SU-DHL-6 (cell line): ENCODE measurements at regions not wholly inside any gene's neighbourhood (a gene's known extent, or its start where the extent isn't known, plus 50 kb on each side); places are given as distances from the start of the nearest gene placed in this dataset.

ENCODE experiments used
- H2AFZ ChIP-seq: fragments of 200-600 bp; sonication (generic); 2 replicates; pipeline ENCODE4 v1.6.1; 2014; ENCODE audit warnings: low read depth, mild to moderate bottlenecking, moderate library complexity, mixed read lengths, antibody characterized with exemption, low read length; ENCODE audit not compliant: severe bottlenecking
- H3F3A ChIP-seq: fragments of 200-600 bp; shearing (Covaris generic); 2 replicates; pipeline ENCODE4 v1.6.0; 2016; ENCODE audit warnings: antibody characterized with exemption, mild to moderate bottlenecking; ENCODE audit not compliant: insufficient read depth
- H3K27ac ChIP-seq: fragments of 200-600 bp; sonication (generic); 2 replicates; pipeline ENCODE4 v1.5.1; 2016; ENCODE audit warnings: low read depth, mild to moderate bottlenecking, low read length, moderate library complexity, mixed read lengths
- H3K27me3 ChIP-seq: fragments of 200-600 bp; sonication (generic), shearing (Covaris generic); 2 replicates; pipeline ENCODE4 v1.6.0; 2014; ENCODE audit warnings: mild to moderate bottlenecking, low read length
- H3K36me3 ChIP-seq: fragments of 200-600 bp; sonication (generic); 2 replicates; pipeline ENCODE4 v1.6.1; 2014; ENCODE audit warnings: mild to moderate bottlenecking, low read length, mixed read lengths
- H3K4me2 ChIP-seq: fragments of 300-600, 200-600 bp; shearing (Covaris generic), sonication (generic); 2 replicates; pipeline ENCODE4 v1.6.0; 2014; ENCODE audit warnings: low read length, low read depth, mild to moderate bottlenecking; ENCODE audit not compliant: poor library complexity, severe bottlenecking
- H3K4me3 ChIP-seq: fragments of 200-600 bp; sonication (generic); 2 replicates; pipeline ENCODE4 v1.5.1; 2014; ENCODE audit warnings: antibody characterized with exemption, low read length, mild to moderate bottlenecking, mixed read lengths; ENCODE audit not compliant: insufficient read depth, poor library complexity, severe bottlenecking
- H3K79me2 ChIP-seq: fragments of 200-600 bp; sonication (generic); 2 replicates; pipeline ENCODE4 v1.6.1; 2014; ENCODE audit warnings: mild to moderate bottlenecking, low read length, moderate library complexity; ENCODE audit not compliant: insufficient read depth
- H3K9ac ChIP-seq: fragments of 200-600 bp; sonication (generic); 2 replicates; pipeline ENCODE4 v1.7.0; 2014; ENCODE audit warnings: mild to moderate bottlenecking, low read length
- H3K9me2 ChIP-seq: fragments of 200-600 bp; sonication (generic); replicated peaks from 2 replicates; pipeline ENCODE4 v1.6.1; 2014; ENCODE audit warnings: low read length; ENCODE audit not compliant: insufficient read depth
- H3K9me3 ChIP-seq: fragments of 200-600 bp; sonication (generic); 2 replicates; pipeline ENCODE4 v1.6.1; 2014; ENCODE audit warnings: low read length, mixed read lengths; ENCODE audit not compliant: insufficient read depth
- H4K20me1 ChIP-seq: fragments of 200-600 bp; sonication (generic); 2 replicates; pipeline ENCODE4 v1.6.1; 2014; ENCODE audit warnings: low read depth, mild to moderate bottlenecking, antibody characterized with exemption, low read length, moderate library complexity, mixed read lengths
- EZH2phosphoT487 ChIP-seq: fragments of 200-600 bp; sonication (generic), shearing (Covaris generic); conservative IDR thresholded peaks from 2 replicates; pipeline ENCODE4 v1.6.1; 2018; ENCODE audit warnings: mild to moderate bottlenecking, antibody characterized with exemption, low read length, moderate library complexity, mixed read lengths
- TF ChIP-seq, protein P1 (sequence below): fragments of 200-600 bp; sonication (generic); IDR thresholded peaks from one replicate; pipeline ENCODE4 v1.5.1; 2017; ENCODE audit warnings: antibody characterized with exemption, mild to moderate bottlenecking, low read length, moderate library complexity; ENCODE audit not compliant: insufficient read depth, poor library complexity, severe bottlenecking

DNA sequence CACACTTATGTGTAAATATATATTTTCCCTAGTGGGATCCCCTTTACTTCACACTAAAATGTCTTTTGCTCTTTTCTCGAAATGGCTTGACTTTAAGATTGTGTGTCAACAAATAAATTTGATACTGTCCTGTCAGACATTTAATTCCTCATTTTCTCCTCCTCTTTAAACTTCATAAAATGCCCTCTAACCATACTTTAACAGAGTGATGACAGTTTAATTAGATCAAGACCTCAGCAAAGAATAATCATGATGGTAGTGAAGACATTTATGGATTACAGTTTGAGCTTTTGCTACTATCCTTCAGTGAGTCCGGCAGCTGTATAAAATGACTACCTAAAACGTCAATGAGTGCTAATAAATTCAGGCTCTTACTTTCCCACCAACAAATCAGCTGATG, 113.1 kb upstream of the ADGRL3 start:
- Histone ChIP-seq H3K4me3 (no peak overlapping the region), H3K36me3 (no peaks in the 10 kb centered on the region), H3K9me2 (no peaks in the 10 kb centered on the region), H3K9ac (no peak overlapping the region), H3K9me3 (no peaks in the 10 kb centered on the region), H3K27ac (no peak overlapping the region), H3K4me2 (no peak overlapping the region), H4K20me1 (no peaks in the 10 kb centered on the region), H2AFZ (no peak overlapping the region), H3F3A (no peaks in the 10 kb centered on the region), H3K27me3 (no peaks in the 10 kb centered on the region), H3K79me2 (no peaks in the 10 kb centered on the region)
- TF ChIP-seq EZH2phosphoT487: no peak
- TF ChIP-seq, protein P1, sequence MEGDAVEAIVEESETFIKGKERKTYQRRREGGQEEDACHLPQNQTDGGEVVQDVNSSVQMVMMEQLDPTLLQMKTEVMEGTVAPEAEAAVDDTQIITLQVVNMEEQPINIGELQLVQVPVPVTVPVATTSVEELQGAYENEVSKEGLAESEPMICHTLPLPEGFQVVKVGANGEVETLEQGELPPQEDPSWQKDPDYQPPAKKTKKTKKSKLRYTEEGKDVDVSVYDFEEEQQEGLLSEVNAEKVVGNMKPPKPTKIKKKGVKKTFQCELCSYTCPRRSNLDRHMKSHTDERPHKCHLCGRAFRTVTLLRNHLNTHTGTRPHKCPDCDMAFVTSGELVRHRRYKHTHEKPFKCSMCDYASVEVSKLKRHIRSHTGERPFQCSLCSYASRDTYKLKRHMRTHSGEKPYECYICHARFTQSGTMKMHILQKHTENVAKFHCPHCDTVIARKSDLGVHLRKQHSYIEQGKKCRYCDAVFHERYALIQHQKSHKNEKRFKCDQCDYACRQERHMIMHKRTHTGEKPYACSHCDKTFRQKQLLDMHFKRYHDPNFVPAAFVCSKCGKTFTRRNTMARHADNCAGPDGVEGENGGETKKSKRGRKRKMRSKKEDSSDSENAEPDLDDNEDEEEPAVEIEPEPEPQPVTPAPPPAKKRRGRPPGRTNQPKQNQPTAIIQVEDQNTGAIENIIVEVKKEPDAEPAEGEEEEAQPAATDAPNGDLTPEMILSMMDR: no peak

DNA sequence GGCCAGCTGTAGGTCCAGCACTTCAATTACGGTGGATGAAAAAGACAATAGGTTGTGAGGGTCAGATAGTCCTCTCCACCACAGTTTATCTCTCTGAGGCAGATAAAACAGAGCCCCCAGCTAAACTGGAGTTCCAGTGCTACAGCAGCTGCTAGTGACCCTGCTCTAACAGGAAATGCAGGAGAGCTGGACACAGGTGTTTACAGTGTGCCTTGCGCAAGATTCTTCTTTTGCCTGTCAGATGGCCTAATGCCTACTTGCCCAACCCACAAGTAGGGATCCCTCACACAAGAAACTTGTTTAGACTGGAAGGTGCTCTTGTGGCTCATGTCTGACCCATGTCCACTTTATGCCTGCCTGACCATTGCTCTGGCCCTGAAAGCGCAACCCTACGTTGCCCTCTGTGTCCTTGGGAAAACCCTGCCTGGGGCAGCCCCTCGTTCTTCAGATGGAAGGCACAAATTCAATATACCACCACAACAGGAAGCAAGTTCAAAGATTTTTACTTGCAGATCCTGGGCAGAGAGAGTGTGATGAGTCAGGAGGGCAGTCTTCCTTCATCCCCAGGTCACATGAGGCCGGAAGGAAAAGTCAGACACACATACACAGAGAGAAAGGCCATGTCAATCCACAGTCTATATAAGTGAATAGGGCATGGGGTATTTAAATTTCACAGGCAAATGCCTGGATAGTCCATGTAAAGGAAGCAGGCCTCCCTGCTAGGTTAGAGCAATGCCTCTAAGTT, 105.1 kb upstream of the ADGRL3 start:
- no peaks in the 10 kb centered on the region for H3K79me2 ChIP-seq
- H4K20me1 ChIP-seq: no peaks in the 10 kb centered on the region
- no peaks in the 10 kb centered on the region for H3F3A ChIP-seq
- no peak overlapping the region for H2AFZ ChIP-seq
- no peak overlapping the region for H3K4me2 ChIP-seq
- no peak overlapping the region for H3K9ac ChIP-seq
- no peaks in the 10 kb centered on the region for H3K27me3 ChIP-seq
- no peak overlapping the region for H3K4me3 ChIP-seq
- no peak for TF ChIP-seq EZH2phosphoT487
- TF ChIP-seq, protein P1: no peak
- H3K36me3 ChIP-seq: no peaks in the 10 kb centered on the region
- H3K9me2 ChIP-seq: no peaks in the 10 kb centered on the region
- H3K9me3 ChIP-seq: no peaks in the 10 kb centered on the region
- no peak overlapping the region for H3K27ac ChIP-seq

DNA sequence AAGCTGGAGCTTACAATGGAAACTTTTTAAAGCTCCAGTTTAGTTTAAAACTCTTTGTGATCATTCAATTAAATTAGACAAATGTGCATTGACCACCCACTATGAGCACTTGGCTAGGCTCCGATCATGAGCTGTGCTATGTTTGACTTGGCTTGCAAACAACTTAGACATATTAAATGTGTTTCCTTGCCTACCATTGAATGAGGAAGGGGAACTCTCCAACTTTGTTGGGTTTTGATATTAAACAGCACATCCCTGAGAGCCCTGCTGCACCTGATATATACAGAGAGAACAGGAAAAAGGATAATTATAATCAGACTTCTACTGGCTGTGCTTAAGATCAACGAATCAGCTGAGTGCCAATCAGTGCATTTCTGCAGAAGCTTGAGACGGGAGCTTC, 71.4 kb upstream of the ADGRL3 start:
- no peak overlapping the region for H3K4me2 ChIP-seq
- H4K20me1 ChIP-seq: no peaks in the 10 kb centered on the region
- H3K36me3 ChIP-seq: no peaks in the 10 kb centered on the region
- H3K9me3 ChIP-seq: no peaks in the 10 kb centered on the region
- peak overlapping the region; percentile 34 for H2AFZ ChIP-seq
- no peaks in the 10 kb centered on the region for H3F3A ChIP-seq
- no peak overlapping the region for H3K27ac ChIP-seq
- TF ChIP-seq EZH2phosphoT487: no peak
- TF ChIP-seq, protein P1: no peak
- no peaks in the 10 kb centered on the region for H3K27me3 ChIP-seq
- no peak overlapping the region for H3K9ac ChIP-seq
- no peak overlapping the region for H3K4me3 ChIP-seq
- no peaks in the 10 kb centered on the region for H3K79me2 ChIP-seq
- H3K9me2 ChIP-seq: no peaks in the 10 kb centered on the region
